ENCODE measurements at regions not wholly inside any gene's neighbourhood (a gene's known extent, or its start where the extent isn't known, plus 50 kb on each side); places are given as distances from the start of the nearest gene placed in this dataset.

- H3K27ac Mint-ChIP-seq: no peak overlapping the region
- H3K9me3 Mint-ChIP-seq: no peaks in the 10 kb centered on the region
- DNase-seq (ENCODE audit: low spot score): no peak
- no peaks in the 10 kb centered on the region for H3K27me3 Mint-ChIP-seq (ENCODE audit: insufficient read depth)
- intact Hi-C loops (cut with micrococcal nuclease): no loop called here
- H3K4me1 Mint-ChIP-seq (ENCODE audit: low read depth): no peaks in the 10 kb centered on the region
- H3K36me3 Mint-ChIP-seq (ENCODE audit: low read depth): no peaks in the 10 kb centered on the region
- no peak overlapping the region for H3K4me3 Mint-ChIP-seq
Observed at GRCh38 chr15:29379647-29380046, 110.0 kb upstream of the NSMCE3 start.

- Mint-ChIP-seq H3K36me3 (ENCODE audit: low read depth) (no peaks in the 10 kb centered on the region), H3K27me3 (ENCODE audit: insufficient read depth) (peaks cover 3% of the 10 kb centered on the region), H3K27ac (no peak overlapping the region), H3K9me3 (no peaks in the 10 kb centered on the region), H3K4me1 (ENCODE audit: low read depth) (no peaks in the 10 kb centered on the region), H3K4me3 (no peak overlapping the region)
- intact Hi-C loops (cut with micrococcal nuclease): no loop called here
- DNase-seq (ENCODE audit: low spot score): no peak
Observed at GRCh38 chr15:29377161-29377560, 107.5 kb upstream of the NSMCE3 start.

- Mint-ChIP-seq H3K27ac (no peak overlapping the region), H3K4me1 (ENCODE audit: low read depth) (no peaks in the 10 kb centered on the region), H3K4me3 (no peak overlapping the region), H3K36me3 (ENCODE audit: low read depth) (no peaks in the 10 kb centered on the region), H3K27me3 (ENCODE audit: insufficient read depth) (peaks cover 3% of the 10 kb centered on the region), H3K9me3 (no peaks in the 10 kb centered on the region)
- no peak for DNase-seq (ENCODE audit: low spot score)
- intact Hi-C loops (cut with micrococcal nuclease): no loop called here
Observed at GRCh38 chr15:29376590-29376989, 107.0 kb upstream of the NSMCE3 start.

- no peak for DNase-seq (ENCODE audit: low spot score)
- Mint-ChIP-seq H3K27ac (no peak overlapping the region), H3K4me3 (no peak overlapping the region), H3K4me1 (ENCODE audit: low read depth) (no peaks in the 10 kb centered on the region), H3K27me3 (ENCODE audit: insufficient read depth) (peaks cover 5% of the 10 kb centered on the region), H3K9me3 (peaks cover 12% of the 10 kb centered on the region), H3K36me3 (ENCODE audit: low read depth) (no peaks in the 10 kb centered on the region)
- intact Hi-C loops (cut with micrococcal nuclease): no loop called here
Observed at GRCh38 chr15:29369261-29369660, 99.6 kb upstream of the NSMCE3 start.

DNA sequence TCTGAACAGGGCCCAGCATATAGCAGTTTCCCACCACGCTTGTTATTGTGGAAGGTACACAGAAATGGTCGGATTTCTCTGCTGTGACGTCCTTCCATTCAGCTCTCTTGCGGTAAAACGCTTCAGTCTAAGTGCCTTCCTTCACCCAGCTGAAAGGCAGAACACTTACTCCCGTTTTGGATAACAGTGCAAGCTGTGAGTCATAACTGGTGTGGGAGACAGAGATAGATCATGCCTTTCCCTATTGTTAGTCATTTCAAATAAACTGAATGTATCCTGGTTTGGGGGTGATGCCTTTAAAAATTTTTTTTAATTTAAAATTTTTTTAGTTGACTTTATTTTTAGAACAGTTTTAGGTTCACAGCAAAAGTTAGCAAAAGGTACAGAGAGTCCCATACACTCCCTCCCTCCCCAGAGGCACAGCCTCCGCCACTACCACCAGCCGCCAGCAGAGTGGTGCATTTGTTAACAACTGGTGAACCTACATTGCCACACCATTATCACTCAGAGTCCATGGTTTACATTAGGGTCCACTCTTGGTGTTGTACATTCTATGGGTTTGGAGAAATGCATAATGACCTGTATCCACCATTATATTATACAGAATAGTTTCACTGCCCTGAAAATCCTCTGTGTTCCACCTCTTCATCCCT is 94.9 kb upstream of the NSMCE3 start:
- Mint-ChIP-seq H3K9me3 (peaks cover 9% of the 10 kb centered on the region), H3K4me1 (ENCODE audit: low read depth) (no peaks in the 10 kb centered on the region), H3K36me3 (ENCODE audit: low read depth) (no peaks in the 10 kb centered on the region), H3K27ac (no peak overlapping the region), H3K27me3 (ENCODE audit: insufficient read depth) (peaks cover 2% of the 10 kb centered on the region), H3K4me3 (no peak overlapping the region)
- DNase-seq (ENCODE audit: low spot score): no peak
- intact Hi-C loops (cut with micrococcal nuclease): no loop called here

DNA sequence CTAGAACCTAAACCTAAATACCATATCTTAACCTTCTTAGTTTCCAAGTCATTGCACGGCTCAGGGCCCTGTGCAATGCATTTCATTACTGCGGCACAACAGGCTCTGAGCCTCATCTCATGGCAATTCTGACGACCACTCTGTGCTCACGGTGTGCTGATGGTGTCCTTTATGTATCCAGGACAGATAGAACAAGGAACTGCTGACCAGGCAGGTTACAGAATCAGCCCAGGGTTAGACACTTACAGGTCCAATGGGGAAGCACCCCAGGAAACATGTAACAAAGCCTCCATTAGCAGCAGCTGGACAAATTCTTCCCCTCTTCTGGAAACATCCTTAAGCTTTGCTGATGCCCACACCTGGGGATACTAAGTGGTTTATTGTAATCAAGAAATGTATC is 91.9 kb upstream of the NSMCE3 start:
- no peaks in the 10 kb centered on the region for H3K4me1 Mint-ChIP-seq (ENCODE audit: low read depth)
- H3K27ac Mint-ChIP-seq: no peak overlapping the region
- H3K9me3 Mint-ChIP-seq: no peaks in the 10 kb centered on the region
- H3K36me3 Mint-ChIP-seq (ENCODE audit: low read depth): no peaks in the 10 kb centered on the region
- intact Hi-C loops (cut with micrococcal nuclease): no loop called here
- H3K27me3 Mint-ChIP-seq (ENCODE audit: insufficient read depth): peaks cover 2% of the 10 kb centered on the region
- H3K4me3 Mint-ChIP-seq: no peak overlapping the region
- DNase-seq (ENCODE audit: low spot score): no peak

- no peaks in the 10 kb centered on the region for H3K9me3 Mint-ChIP-seq
- no peak overlapping the region for H3K27ac Mint-ChIP-seq
- intact Hi-C loops (cut with micrococcal nuclease): no loop called here
- H3K4me3 Mint-ChIP-seq: no peak overlapping the region
- DNase-seq (ENCODE audit: low spot score): no peak
- H3K36me3 Mint-ChIP-seq (ENCODE audit: low read depth): no peaks in the 10 kb centered on the region
- no peaks in the 10 kb centered on the region for H3K4me1 Mint-ChIP-seq (ENCODE audit: low read depth)
- H3K27me3 Mint-ChIP-seq (ENCODE audit: insufficient read depth): peaks cover 5% of the 10 kb centered on the region
Observed at GRCh38 chr15:29360152-29360551, 90.5 kb upstream of the NSMCE3 start.

- Mint-ChIP-seq H3K4me1 (ENCODE audit: low read depth) (no peaks in the 10 kb centered on the region), H3K36me3 (ENCODE audit: low read depth) (no peaks in the 10 kb centered on the region), H3K27ac (no peak overlapping the region), H3K9me3 (no peaks in the 10 kb centered on the region), H3K4me3 (no peak overlapping the region), H3K27me3 (ENCODE audit: insufficient read depth) (peaks cover 7% of the 10 kb centered on the region)
- no peak for DNase-seq (ENCODE audit: low spot score)
- intact Hi-C loops (cut with micrococcal nuclease): no loop called here
Observed at GRCh38 chr15:29356786-29357185, 87.2 kb upstream of the NSMCE3 start.

GRCh38 chr15:29355477-29355876 is 85.9 kb upstream of the NSMCE3 start:
- no peaks in the 10 kb centered on the region for H3K4me1 Mint-ChIP-seq (ENCODE audit: low read depth)
- intact Hi-C loops (cut with micrococcal nuclease): no loop called here
- no peaks in the 10 kb centered on the region for H3K36me3 Mint-ChIP-seq (ENCODE audit: low read depth)
- DNase-seq (ENCODE audit: low spot score): no peak
- no peak overlapping the region for H3K4me3 Mint-ChIP-seq
- peaks cover 9% of the 10 kb centered on the region for H3K27me3 Mint-ChIP-seq (ENCODE audit: insufficient read depth)
- H3K9me3 Mint-ChIP-seq: no peaks in the 10 kb centered on the region
- no peak overlapping the region for H3K27ac Mint-ChIP-seq

DNA sequence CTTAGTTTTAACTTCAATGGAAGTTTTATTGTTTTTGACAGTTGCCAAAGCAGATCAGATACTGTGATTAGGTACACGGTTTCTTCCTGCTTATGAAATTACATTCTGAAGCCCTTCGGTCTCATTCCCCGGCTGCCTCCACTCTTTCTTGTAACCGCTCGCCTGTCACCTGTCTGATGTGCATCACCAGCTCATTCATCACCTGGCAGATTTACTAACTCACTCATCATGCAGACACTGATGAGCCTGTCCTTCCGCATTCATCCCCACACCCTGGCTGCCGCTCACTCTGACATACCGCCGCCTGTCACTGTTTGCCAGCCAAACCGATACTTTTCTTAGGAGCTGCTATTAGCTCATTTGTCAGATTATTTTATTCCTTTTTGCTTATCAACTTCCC is 82.8 kb upstream of the NSMCE3 start:
- DNase-seq (ENCODE audit: low spot score): no peak
- intact Hi-C loops (cut with micrococcal nuclease): no loop called here
- Mint-ChIP-seq H3K27me3 (ENCODE audit: insufficient read depth) (peaks cover 9% of the 10 kb centered on the region), H3K4me3 (no peak overlapping the region), H3K27ac (no peak overlapping the region), H3K36me3 (ENCODE audit: low read depth) (no peaks in the 10 kb centered on the region), H3K4me1 (ENCODE audit: low read depth) (no peaks in the 10 kb centered on the region), H3K9me3 (no peaks in the 10 kb centered on the region)

GRCh38 chr15:29349196-29349595 is 79.6 kb upstream of the NSMCE3 start:
- no peak overlapping the region for H3K27ac Mint-ChIP-seq
- intact Hi-C loops (cut with micrococcal nuclease): no loop called here
- no peaks in the 10 kb centered on the region for H3K9me3 Mint-ChIP-seq
- H3K36me3 Mint-ChIP-seq (ENCODE audit: low read depth): no peaks in the 10 kb centered on the region
- no peak overlapping the region for H3K4me3 Mint-ChIP-seq
- peaks cover 2% of the 10 kb centered on the region for H3K27me3 Mint-ChIP-seq (ENCODE audit: insufficient read depth)
- H3K4me1 Mint-ChIP-seq (ENCODE audit: low read depth): no peaks in the 10 kb centered on the region
- DNase-seq (ENCODE audit: low spot score): no peak

DNA sequence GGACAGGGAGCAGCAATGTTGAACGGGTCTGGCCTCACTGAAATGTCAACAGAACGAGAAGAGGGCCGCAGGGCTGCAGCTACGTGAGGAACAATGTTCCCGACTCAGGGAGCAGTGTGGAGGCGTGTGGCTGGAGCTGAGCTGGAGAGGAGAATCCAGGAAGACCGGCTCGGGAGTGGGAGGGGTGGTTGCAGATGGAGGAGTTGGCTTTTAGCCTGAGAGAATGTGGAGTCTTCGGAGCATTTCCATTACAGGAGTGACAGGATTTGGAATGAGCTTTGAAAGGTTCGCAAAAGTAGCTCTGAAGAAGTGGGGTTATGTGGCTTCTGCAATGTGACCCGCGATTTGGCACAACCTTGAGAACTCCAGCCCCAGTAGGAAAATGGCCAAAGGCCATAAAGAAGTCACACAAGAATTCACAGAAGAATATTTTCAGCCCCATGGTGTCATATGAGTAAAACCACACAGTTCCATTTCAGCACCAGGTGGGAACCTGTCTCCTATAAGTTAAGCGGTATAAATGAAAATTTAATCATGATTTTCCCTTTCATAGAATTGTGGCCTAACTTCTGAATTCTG is 78.8 kb upstream of the NSMCE3 start:
- Mint-ChIP-seq H3K4me3 (no peak overlapping the region), H3K36me3 (ENCODE audit: low read depth) (no peaks in the 10 kb centered on the region), H3K27me3 (ENCODE audit: insufficient read depth) (peaks cover 2% of the 10 kb centered on the region), H3K9me3 (no peaks in the 10 kb centered on the region), H3K4me1 (ENCODE audit: low read depth) (no peaks in the 10 kb centered on the region), H3K27ac (no peak overlapping the region)
- no peak for DNase-seq (ENCODE audit: low spot score)
- intact Hi-C loops (cut with micrococcal nuclease): no loop called here

DNA sequence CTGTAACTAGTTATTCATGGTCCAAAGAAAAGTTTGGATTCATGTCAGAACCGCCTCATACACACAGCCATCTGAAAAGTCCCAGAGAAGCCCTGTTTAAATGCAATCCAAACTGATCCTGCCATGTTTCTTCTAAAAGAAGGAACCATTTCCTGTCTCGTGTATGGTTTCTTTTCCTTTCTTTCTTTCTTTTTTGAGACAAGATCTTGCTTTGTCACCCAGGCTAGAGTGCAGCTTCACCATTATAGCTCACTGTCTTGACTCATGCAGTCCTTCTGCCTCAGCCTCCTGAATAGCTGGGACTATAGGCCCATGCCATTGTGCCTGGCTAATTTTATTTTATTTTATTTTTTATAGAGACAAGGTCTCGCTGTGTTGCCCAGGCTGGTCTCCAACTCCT is 77.4 kb upstream of the NSMCE3 start:
- H3K4me3 Mint-ChIP-seq: no peak overlapping the region
- no peaks in the 10 kb centered on the region for H3K36me3 Mint-ChIP-seq (ENCODE audit: low read depth)
- H3K9me3 Mint-ChIP-seq: no peaks in the 10 kb centered on the region
- H3K27ac Mint-ChIP-seq: no peak overlapping the region
- intact Hi-C loops (cut with micrococcal nuclease): no loop called here
- no peak for DNase-seq (ENCODE audit: low spot score)
- no peaks in the 10 kb centered on the region for H3K4me1 Mint-ChIP-seq (ENCODE audit: low read depth)
- H3K27me3 Mint-ChIP-seq (ENCODE audit: insufficient read depth): peaks cover 2% of the 10 kb centered on the region
